Ammon's horn (tissue), 1 donor: ENCODE measurements at regions not wholly inside any gene's neighbourhood (a gene's known extent, or its start where the extent isn't known, plus 50 kb on each side); places are given as distances from the start of the nearest gene placed in this dataset.

Source experiments
- DNase-seq: peaks from one replicate; pipeline ENCODE4 v3.0.0-alpha.2; 2016; ENCODE audit warnings: low spot score

GRCh38 chr3:177300842-177301241 lies 103.6 kb upstream of the TBL1XR1 start:
- no peak for DNase-seq

GRCh38 chr3:177306252-177306651 lies 109.0 kb upstream of the TBL1XR1 start:
- DNase-seq: no peak

GRCh38 chr3:177307391-177307790 lies 110.1 kb upstream of the TBL1XR1 start:
- DNase-seq: no peak

GRCh38 chr3:177307826-177308225 lies 110.5 kb upstream of the TBL1XR1 start:
- no peak for DNase-seq

- no peak for DNase-seq
Observed at GRCh38 chr3:177308286-177308685, 111.0 kb upstream of the TBL1XR1 start.

GRCh38 chr3:177308911-177309310 lies 111.6 kb upstream of the TBL1XR1 start:
- no peak for DNase-seq

GRCh38 chr3:177312491-177312890 lies 115.2 kb upstream of the TBL1XR1 start:
- DNase-seq: no peak

- no peak for DNase-seq
Observed at GRCh38 chr3:177314897-177315296, 117.6 kb upstream of the TBL1XR1 start.

- no peak for DNase-seq
Observed at GRCh38 chr3:177317247-177317646, 120.0 kb upstream of the TBL1XR1 start.

GRCh38 chr3:177318559-177318958 lies 121.3 kb upstream of the TBL1XR1 start:
- no peak for DNase-seq

- no peak for DNase-seq
Observed at GRCh38 chr3:177320765-177321247, 123.5 kb upstream of the TBL1XR1 start.

GRCh38 chr3:177321819-177322218 lies 124.5 kb upstream of the TBL1XR1 start:
- DNase-seq: no peak

- no peak for DNase-seq
Observed at GRCh38 chr3:177322881-177323280, 125.6 kb upstream of the TBL1XR1 start.

- no peak for DNase-seq
Observed at GRCh38 chr3:177329854-177330253, 132.6 kb upstream of the TBL1XR1 start.

GRCh38 chr3:177330779-177331178 lies 133.5 kb upstream of the TBL1XR1 start:
- DNase-seq: no peak

- no peak for DNase-seq
Observed at GRCh38 chr3:177331203-177331835, 134.0 kb upstream of the TBL1XR1 start.

GRCh38 chr3:177332955-177333354 lies 135.7 kb upstream of the TBL1XR1 start:
- DNase-seq: no peak

- DNase-seq: no peak
Observed at GRCh38 chr3:177333533-177334520, 136.5 kb upstream of the TBL1XR1 start.

- DNase-seq: no peak
Observed at GRCh38 chr3:177334803-177335202, 137.5 kb upstream of the TBL1XR1 start.

GRCh38 chr3:177335728-177336127 lies 138.4 kb upstream of the TBL1XR1 start:
- no peak for DNase-seq

GRCh38 chr3:177336873-177337450 lies 139.7 kb upstream of the TBL1XR1 start:
- DNase-seq: no peak

GRCh38 chr3:177337541-177338331 lies 140.5 kb upstream of the TBL1XR1 start:
- no peak for DNase-seq
